IMR-90 (cell line): ENCODE measurements at regions not wholly inside any gene's neighbourhood (a gene's known extent, or its start where the extent isn't known, plus 50 kb on each side); places are given as distances from the start of the nearest gene placed in this dataset.

ENCODE experiments used
- ATAC-seq: fragments of 200-7000 bp; cut with Tn5 transposase; 2 replicates; pipeline ENCODE4 v1.9.1; 2020; ENCODE audit warnings: low read depth, mild to moderate bottlenecking, moderate library complexity
- BruUV-seq: library from RNA; stranded (reverse); fragments of 400-500 nt; replicated peaks from 2 replicates; lab custom pipeline; 2021; lab: Mats Ljungman, UMichigan
- CTCF ChIA-PET: fragments of 300-600 bp; formaldehyde crosslinking; extraction: SDS; loops from one replicate; lab custom pipeline; 2021; ENCODE audit warnings: antibody characterized with exemption; lab: Yijun Ruan, JAX
- POLR2A ChIA-PET: fragments of 300-600 bp; sonication (Branson Sonifier 250); formaldehyde crosslinking; loops from one replicate; lab custom pipeline; 2022; ENCODE audit warnings: antibody characterized with exemption; ENCODE audit not compliant: unreplicated experiment; lab: Charles Lee
- DNase-seq: peaks from one replicate; pipeline ENCODE4 v3.0.0; 2013
- H2AFZ ChIP-seq: replicated peaks from 2 replicates; pipeline ENCODE3; 2013; ENCODE audit warnings: low read length, mild to moderate bottlenecking; ENCODE audit not compliant: poor library complexity
- H2AK5ac ChIP-seq: 2 replicates; pipeline ENCODE4 v1.6.1; 2013; ENCODE audit warnings: low read depth, low read length, inconsistent platforms
- H2AK9ac ChIP-seq: replicated peaks from 2 replicates; pipeline ENCODE3; 2013; ENCODE audit warnings: mild to moderate bottlenecking, low read depth, low read length, moderate library complexity; ENCODE audit not compliant: poor library complexity
- H2BK120ac ChIP-seq: 2 replicates; pipeline ENCODE4 v1.6.1; 2013; ENCODE audit warnings: low read depth, low read length, inconsistent platforms
- H2BK15ac ChIP-seq: 3 replicates; pipeline ENCODE4 v1.6.1; 2013; ENCODE audit warnings: low read depth, low read length, inconsistent platforms
- H2BK20ac ChIP-seq: 2 replicates; pipeline ENCODE4 v1.6.1; 2013; ENCODE audit warnings: low read depth, mild to moderate bottlenecking, inconsistent platforms, low read length, moderate library complexity
- H2BK5ac ChIP-seq: 2 replicates; pipeline ENCODE4 v1.6.1; 2013; ENCODE audit warnings: mild to moderate bottlenecking, low read depth, low read length, inconsistent platforms; ENCODE audit not compliant: poor library complexity, severe bottlenecking
- H3K14ac ChIP-seq: replicated peaks from 2 replicates; pipeline ENCODE4 v1.6.1; 2013; ENCODE audit warnings: low read depth, low read length, inconsistent platforms
- H3K18ac ChIP-seq: 2 replicates; pipeline ENCODE4 v1.6.1; 2013; ENCODE audit warnings: low read depth, low read length, control low read depth
- H3K23ac ChIP-seq: 2 replicates; pipeline ENCODE4 v1.6.1; 2013; ENCODE audit warnings: low read depth, low read length, inconsistent platforms
- H3K27ac ChIP-seq: 2 replicates; pipeline ENCODE4 v1.5.1; 2013; ENCODE audit warnings: mild to moderate bottlenecking, control low read depth, low read length; ENCODE audit not compliant: insufficient read depth
- H3K27me3 ChIP-seq: 2 replicates; pipeline ENCODE4 v1.6.1; 2013; ENCODE audit warnings: low read length; ENCODE audit not compliant: control insufficient read depth, insufficient read depth
- H3K36me3 ChIP-seq: 2 replicates; pipeline ENCODE4 v1.6.1; 2013; ENCODE audit warnings: low read length, mixed read lengths; ENCODE audit not compliant: control insufficient read depth, insufficient read depth
- H3K4ac ChIP-seq: 2 replicates; pipeline ENCODE4 v1.6.1; 2013; ENCODE audit warnings: low read depth, low read length, inconsistent platforms
- H3K4me1 ChIP-seq: 2 replicates; pipeline ENCODE4 v1.6.1; 2013; ENCODE audit warnings: low read length, mixed read lengths; ENCODE audit not compliant: control insufficient read depth, insufficient read depth
- H3K4me2 ChIP-seq: 2 replicates; pipeline ENCODE4 v1.6.1; 2013; ENCODE audit warnings: low read depth, mild to moderate bottlenecking, control low read depth, low read length, moderate library complexity
- H3K4me3 ChIP-seq: 2 replicates; pipeline ENCODE4 v1.5.1; 2013; ENCODE audit warnings: low read depth, mild to moderate bottlenecking, control low read depth, low read length, moderate library complexity; ENCODE audit not compliant: insufficient read depth
- H3K56ac ChIP-seq: 2 replicates; pipeline ENCODE4 v1.6.1; 2013; ENCODE audit warnings: low read length, inconsistent platforms; ENCODE audit not compliant: insufficient read depth; ENCODE audit errors: extremely low read depth
- H3K79me1 ChIP-seq, 2 experiments: 2 replicates each; pipeline ENCODE4 v1.6.1; 2013; ENCODE audit warnings: low read length in 2 of 2, inconsistent platforms in 1 of 2, low read depth in 1 of 2
- H3K9ac ChIP-seq: 2 replicates; pipeline ENCODE4 v1.6.1; 2013; ENCODE audit warnings: low read depth, low read length, control low read depth
- H3K9me1 ChIP-seq: 2 replicates; pipeline ENCODE4 v1.6.1; 2013; ENCODE audit warnings: low read length, inconsistent platforms; ENCODE audit not compliant: insufficient read depth
- H3K9me3 ChIP-seq: 2 replicates; pipeline ENCODE4 v1.6.1; 2013; ENCODE audit warnings: low read length; ENCODE audit not compliant: control insufficient read depth, insufficient read depth
- H4K20me1 ChIP-seq: 2 replicates; pipeline ENCODE4 v1.6.1; 2013; ENCODE audit warnings: low read length, inconsistent platforms; ENCODE audit not compliant: insufficient read depth
- H4K5ac ChIP-seq: 2 replicates; pipeline ENCODE4 v1.6.1; 2013; ENCODE audit warnings: mild to moderate bottlenecking, low read depth, low read length, control low read depth
- H4K8ac ChIP-seq, 2 experiments: 2 replicates each; pipeline ENCODE4 v1.6.1; 2013; ENCODE audit warnings: low read depth in 2 of 2, low read length in 2 of 2, control low read depth in 1 of 2, inconsistent platforms in 1 of 2
- H4K91ac ChIP-seq: 2 replicates; pipeline ENCODE4 v1.6.1; 2013; ENCODE audit warnings: low read depth, low read length, inconsistent platforms; ENCODE audit not compliant: insufficient read depth
- BHLHE40 ChIP-seq: fragments of 150-350 bp; IDR thresholded peaks from 2 replicates; pipeline ENCODE4 v1.6.1; 2016; ENCODE audit warnings: mild to moderate bottlenecking, low read depth, low read length
- CEBPB ChIP-seq: IDR thresholded peaks from 2 replicates; pipeline ENCODE4 v1.6.1; 2012; ENCODE audit warnings: low read depth, low read length, improper control_type of control experiment
- CHD1 ChIP-seq: IDR thresholded peaks from 2 replicates; pipeline ENCODE4 v1.6.1; 2012; ENCODE audit warnings: low read depth, low read length, improper control_type of control experiment
- ELK1 ChIP-seq: fragments of 150-350 bp; IDR thresholded peaks from 2 replicates; pipeline ENCODE4 v1.6.1; 2016; ENCODE audit warnings: low read depth, mild to moderate bottlenecking, low read length, moderate library complexity, borderline replicate concordance
- FOS ChIP-seq: fragments of 150-350 bp; IDR thresholded peaks from 2 replicates; pipeline ENCODE4 v1.6.1; 2016; ENCODE audit warnings: low read depth, low read length
- MAFK ChIP-seq: IDR thresholded peaks from 2 replicates; pipeline ENCODE4 v1.6.1; 2012; ENCODE audit warnings: low read depth, low read length, improper control_type of control experiment
- MAZ ChIP-seq: IDR thresholded peaks from 2 replicates; pipeline ENCODE4 v1.6.1; 2012; ENCODE audit warnings: low read depth, mild to moderate bottlenecking, low read length, improper control_type of control experiment, moderate library complexity, borderline replicate concordance
- MXI1 ChIP-seq: IDR thresholded peaks from 2 replicates; pipeline ENCODE4 v1.6.1; 2012; ENCODE audit warnings: low read depth, mild to moderate bottlenecking, low read length, moderate library complexity, borderline replicate concordance
- NFE2L2 ChIP-seq: fragments of 150-350 bp; IDR thresholded peaks from 2 replicates; pipeline ENCODE4 v1.6.1; 2016; ENCODE audit warnings: low read depth, mild to moderate bottlenecking, low read length
- POLR2A ChIP-seq: IDR thresholded peaks from 2 replicates; pipeline ENCODE4 v1.6.1; 2012; ENCODE audit warnings: mild to moderate bottlenecking, low read depth, low read length
- RAD21 ChIP-seq: IDR thresholded peaks from 2 replicates; pipeline ENCODE4 v1.6.1; 2012; ENCODE audit warnings: low read length, improper control_type of control experiment
- RFX5 ChIP-seq: IDR thresholded peaks from 2 replicates; pipeline ENCODE4 v1.8.0; 2012; ENCODE audit warnings: low read depth, mild to moderate bottlenecking, low read length, moderate library complexity
- SMC3 ChIP-seq: fragments of 150-350 bp; IDR thresholded peaks from 2 replicates; pipeline ENCODE4 v1.6.1; 2016; ENCODE audit warnings: low read depth, mild to moderate bottlenecking, antibody characterized with exemption, low read length, moderate library complexity
- USF2 ChIP-seq: fragments of 150-350 bp; IDR thresholded peaks from 2 replicates; pipeline ENCODE4 v1.6.1; 2017; ENCODE audit warnings: mild to moderate bottlenecking, antibody characterized with exemption, low read length, low read depth
- WGBS, 2 experiments: methylation state at CpG; one replicate each; pipeline versions ENCODE4 v1.1.5 to v1.1.7; 2013; ENCODE audit warnings: missing lambda C conversion rate in 2 of 2; ENCODE audit not compliant: insufficient read length in 1 of 2; ENCODE audit errors: extremely low coverage in 2 of 2; 5-methylcytosine and 5-hydroxymethylcytosine counted together
- dilution Hi-C: fragments of 300-500 bp; cut with HindIII; formaldehyde crosslinking; loops from one replicate; pipeline ENCODE4 v1.14.3; 2018; ENCODE audit warnings: low sequenced_read_pairs; ENCODE audit not compliant: unreplicated experiment
- in situ Hi-C: fragments of 300-500 bp; cut with MboI; formaldehyde crosslinking; loops from 3 replicates; pipeline ENCODE4 v1.14.3; 2019; ENCODE audit warnings: low sequenced_read_pairs, inconsistent platforms, mixed read lengths
- intact Hi-C: fragments of 100-400 bp; cut with micrococcal nuclease; formaldehyde crosslinking; loops from 2 replicates; pipeline ENCODE4 v1.10.0; 2022
- TF ChIP-seq, protein P1 (sequence below): conservative IDR thresholded peaks from 2 replicates; pipeline ENCODE4 v1.5.1; 2012; ENCODE audit warnings: mild to moderate bottlenecking, low read depth, low read length, improper control_type of control experiment

GRCh38 chr3:84108442-84108971 is 850.3 kb upstream of the CADM2 start:
- Histone ChIP-seq H4K20me1 (no peaks in the 10 kb centered on the region), H3K27me3 (no peaks in the 10 kb centered on the region), H4K8ac (no peak overlapping the region), H3K4ac (no peak overlapping the region), H3K9me1 (no peaks in the 10 kb centered on the region), H3K4me1 (no peaks in the 10 kb centered on the region), H3K27ac (no peak overlapping the region), H3K56ac (no peak overlapping the region), H3K14ac (no peak overlapping the region), H3K9me3 (no peaks in the 10 kb centered on the region; the same call in 1 of the 2 replicates), H2BK120ac (no peak overlapping the region), H3K4me2 (no peak overlapping the region; the same call in 1 of the 2 replicates), H2BK20ac (no peak overlapping the region), H3K4me3 (no peak overlapping the region), H2BK15ac (no peak overlapping the region), H4K5ac (no peak overlapping the region), H2AK9ac (no peak overlapping the region), H2AFZ (no peak overlapping the region), H4K91ac (no peak overlapping the region), H2BK5ac (no peak overlapping the region), H2AK5ac (no peak overlapping the region), H3K23ac (no peak overlapping the region), H3K79me1 (no peaks in the 10 kb centered on the region), H3K9ac (no peak overlapping the region), H3K36me3 (no peaks in the 10 kb centered on the region), H3K18ac (no peak overlapping the region)
- in situ Hi-C loops (no loop called here), dilution Hi-C loops (no loop called here), intact Hi-C loops (no loop called here)
- ChIA-PET POLR2A (no interaction called here), CTCF (no interaction called here)
- DNase-seq (peak; percentile 77), ATAC-seq (peak; percentile 63; the same call in 1 of the 2 replicates)
- no CpG with 5 or more reads among the region's 4 CpGs for WGBS, 2 experiments
- TF ChIP-seq BHLHE40: no peak
- no peak for TF ChIP-seq NFE2L2
- TF ChIP-seq MAZ: no peak
- TF ChIP-seq ELK1: no peak
- no peak for TF ChIP-seq MXI1
- TF ChIP-seq RAD21: no peak
- TF ChIP-seq SMC3: no peak
- no peak for TF ChIP-seq RFX5
- peak; percentile 52; the same call in 1 of the 2 replicates for TF ChIP-seq FOS
- TF ChIP-seq POLR2A: no peak
- TF ChIP-seq, protein P1, sequence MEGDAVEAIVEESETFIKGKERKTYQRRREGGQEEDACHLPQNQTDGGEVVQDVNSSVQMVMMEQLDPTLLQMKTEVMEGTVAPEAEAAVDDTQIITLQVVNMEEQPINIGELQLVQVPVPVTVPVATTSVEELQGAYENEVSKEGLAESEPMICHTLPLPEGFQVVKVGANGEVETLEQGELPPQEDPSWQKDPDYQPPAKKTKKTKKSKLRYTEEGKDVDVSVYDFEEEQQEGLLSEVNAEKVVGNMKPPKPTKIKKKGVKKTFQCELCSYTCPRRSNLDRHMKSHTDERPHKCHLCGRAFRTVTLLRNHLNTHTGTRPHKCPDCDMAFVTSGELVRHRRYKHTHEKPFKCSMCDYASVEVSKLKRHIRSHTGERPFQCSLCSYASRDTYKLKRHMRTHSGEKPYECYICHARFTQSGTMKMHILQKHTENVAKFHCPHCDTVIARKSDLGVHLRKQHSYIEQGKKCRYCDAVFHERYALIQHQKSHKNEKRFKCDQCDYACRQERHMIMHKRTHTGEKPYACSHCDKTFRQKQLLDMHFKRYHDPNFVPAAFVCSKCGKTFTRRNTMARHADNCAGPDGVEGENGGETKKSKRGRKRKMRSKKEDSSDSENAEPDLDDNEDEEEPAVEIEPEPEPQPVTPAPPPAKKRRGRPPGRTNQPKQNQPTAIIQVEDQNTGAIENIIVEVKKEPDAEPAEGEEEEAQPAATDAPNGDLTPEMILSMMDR: no peak
- peak; percentile 91 for TF ChIP-seq CEBPB
- TF ChIP-seq MAFK: no peak
- TF ChIP-seq USF2: no peak
- no peak for TF ChIP-seq CHD1
- BruUV-seq: no TSS peak
